ENCODE measurements at regions not wholly inside any gene's neighbourhood (a gene's known extent, or its start where the extent isn't known, plus 50 kb on each side); places are given as distances from the start of the nearest gene placed in this dataset.

DNA sequence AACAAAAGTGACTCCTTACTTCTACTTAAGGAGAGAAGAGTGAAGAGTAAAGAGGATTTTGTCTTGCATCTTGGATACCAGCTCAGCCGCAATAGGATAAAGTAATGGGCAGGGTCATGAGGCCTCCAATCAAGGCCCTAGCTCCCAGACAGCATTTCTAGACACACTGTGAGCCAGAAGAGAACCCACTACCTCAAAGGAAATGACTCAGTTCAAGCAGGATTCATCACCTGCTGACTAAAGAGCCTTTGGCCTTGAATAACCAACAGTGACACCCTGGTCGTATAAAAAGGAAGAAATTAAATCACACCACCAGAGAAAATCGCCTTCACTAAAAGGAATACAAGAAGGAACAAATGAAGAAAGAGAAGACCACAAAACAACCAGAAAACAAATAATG lies 416.1 kb downstream of the PCDH18 start:
- H3K27me3 Mint-ChIP-seq (ENCODE audit: unreplicated experiment), result no peaks in the 10 kb centered on the region
- no peak overlapping the region for H3K4me3 Mint-ChIP-seq (ENCODE audit: unreplicated experiment)
- H3K27ac Mint-ChIP-seq (ENCODE audit: unreplicated experiment), result no peak overlapping the region
- no peaks in the 10 kb centered on the region for H3K36me3 Mint-ChIP-seq (ENCODE audit: unreplicated experiment)
- no peak for DNase-seq
- no peaks in the 10 kb centered on the region for H3K9me3 Mint-ChIP-seq (ENCODE audit: unreplicated experiment)
- TF ChIP-seq, protein P1, sequence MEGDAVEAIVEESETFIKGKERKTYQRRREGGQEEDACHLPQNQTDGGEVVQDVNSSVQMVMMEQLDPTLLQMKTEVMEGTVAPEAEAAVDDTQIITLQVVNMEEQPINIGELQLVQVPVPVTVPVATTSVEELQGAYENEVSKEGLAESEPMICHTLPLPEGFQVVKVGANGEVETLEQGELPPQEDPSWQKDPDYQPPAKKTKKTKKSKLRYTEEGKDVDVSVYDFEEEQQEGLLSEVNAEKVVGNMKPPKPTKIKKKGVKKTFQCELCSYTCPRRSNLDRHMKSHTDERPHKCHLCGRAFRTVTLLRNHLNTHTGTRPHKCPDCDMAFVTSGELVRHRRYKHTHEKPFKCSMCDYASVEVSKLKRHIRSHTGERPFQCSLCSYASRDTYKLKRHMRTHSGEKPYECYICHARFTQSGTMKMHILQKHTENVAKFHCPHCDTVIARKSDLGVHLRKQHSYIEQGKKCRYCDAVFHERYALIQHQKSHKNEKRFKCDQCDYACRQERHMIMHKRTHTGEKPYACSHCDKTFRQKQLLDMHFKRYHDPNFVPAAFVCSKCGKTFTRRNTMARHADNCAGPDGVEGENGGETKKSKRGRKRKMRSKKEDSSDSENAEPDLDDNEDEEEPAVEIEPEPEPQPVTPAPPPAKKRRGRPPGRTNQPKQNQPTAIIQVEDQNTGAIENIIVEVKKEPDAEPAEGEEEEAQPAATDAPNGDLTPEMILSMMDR (IDR thresholded peaks at IDR 0.05; ENCODE audit: partially characterized antibody, unreplicated experiment), result no peak
- peaks cover 5% of the 10 kb centered on the region for H3K4me1 Mint-ChIP-seq (ENCODE audit: low read depth, unreplicated experiment)

DNA sequence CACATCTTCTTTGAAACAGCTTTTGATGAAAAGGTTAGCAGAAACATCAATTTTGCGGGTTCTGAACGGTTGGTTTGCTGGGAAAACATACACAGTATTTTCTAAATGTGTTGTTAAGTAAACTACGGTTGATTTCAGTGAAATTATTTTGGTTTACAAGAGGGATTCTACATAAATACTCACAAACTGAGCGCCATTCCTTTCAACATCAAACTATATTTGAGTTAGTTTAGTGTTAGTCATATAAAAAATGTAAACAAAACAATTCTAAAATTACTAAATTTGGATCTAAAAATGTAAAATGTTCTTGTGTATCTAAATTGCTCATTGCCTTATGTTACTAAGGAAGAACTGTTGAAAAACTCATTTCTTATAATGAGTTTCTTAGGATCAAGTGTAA lies 425.6 kb downstream of the PCDH18 start:
- TF ChIP-seq, protein P1 (IDR thresholded peaks at IDR 0.05; ENCODE audit: partially characterized antibody, unreplicated experiment), result no peak
- Mint-ChIP-seq H3K4me1 (ENCODE audit: low read depth, unreplicated experiment) (no peaks in the 10 kb centered on the region), H3K27me3 (ENCODE audit: unreplicated experiment) (no peaks in the 10 kb centered on the region), H3K9me3 (ENCODE audit: unreplicated experiment) (no peaks in the 10 kb centered on the region), H3K36me3 (ENCODE audit: unreplicated experiment) (no peaks in the 10 kb centered on the region), H3K27ac (ENCODE audit: unreplicated experiment) (no peak overlapping the region), H3K4me3 (ENCODE audit: unreplicated experiment) (no peak overlapping the region)
- no peak for DNase-seq

DNA sequence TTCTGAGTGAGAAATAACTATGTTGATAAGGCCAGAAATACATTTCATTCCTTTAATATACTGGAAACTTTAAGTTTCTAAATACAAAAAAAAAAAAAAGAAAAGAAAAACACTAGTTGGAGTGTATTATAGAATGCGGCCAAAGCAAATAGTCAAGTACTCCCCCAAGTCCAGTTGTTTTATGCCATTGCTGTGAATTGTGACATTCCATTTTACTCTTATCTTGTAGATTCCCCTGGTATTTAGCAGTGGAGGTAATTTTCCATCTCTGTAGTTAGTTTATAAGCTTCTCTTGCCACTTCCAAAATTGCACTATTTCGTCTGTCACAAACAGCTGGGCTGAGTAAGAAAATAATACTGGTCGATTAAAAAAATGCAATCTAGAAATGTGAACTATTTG lies 426.0 kb downstream of the PCDH18 start:
- TF ChIP-seq, protein P1 (IDR thresholded peaks at IDR 0.05; ENCODE audit: partially characterized antibody, unreplicated experiment), result no peak
- Mint-ChIP-seq H3K36me3 (ENCODE audit: unreplicated experiment) (no peaks in the 10 kb centered on the region), H3K27ac (ENCODE audit: unreplicated experiment) (no peak overlapping the region), H3K9me3 (ENCODE audit: unreplicated experiment) (no peaks in the 10 kb centered on the region), H3K4me1 (ENCODE audit: low read depth, unreplicated experiment) (no peaks in the 10 kb centered on the region), H3K27me3 (ENCODE audit: unreplicated experiment) (no peaks in the 10 kb centered on the region), H3K4me3 (ENCODE audit: unreplicated experiment) (no peak overlapping the region)
- no peak for DNase-seq

DNA sequence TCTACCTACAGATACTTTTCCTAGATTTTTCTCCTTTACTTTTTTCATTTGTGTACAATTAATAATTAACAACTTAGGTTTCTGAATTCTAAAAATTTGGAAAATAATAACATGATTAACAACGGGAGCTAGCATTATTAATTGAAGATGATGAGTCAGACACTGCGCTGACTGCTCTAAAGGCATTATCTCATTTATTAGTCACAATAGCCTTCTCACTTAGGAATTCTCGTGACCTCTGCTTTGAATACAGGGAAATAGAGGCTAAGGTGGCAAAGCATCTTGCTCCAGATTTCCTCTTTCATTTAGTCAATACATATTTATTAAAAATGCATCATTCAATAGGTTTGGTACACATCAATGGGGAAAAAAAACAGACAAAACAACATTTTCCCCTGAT lies 441.3 kb downstream of the PCDH18 start:
- Mint-ChIP-seq H3K27ac (ENCODE audit: unreplicated experiment) (no peak overlapping the region), H3K4me1 (ENCODE audit: low read depth, unreplicated experiment) (no peaks in the 10 kb centered on the region), H3K27me3 (ENCODE audit: unreplicated experiment) (no peaks in the 10 kb centered on the region), H3K9me3 (ENCODE audit: unreplicated experiment) (no peaks in the 10 kb centered on the region), H3K4me3 (ENCODE audit: unreplicated experiment) (no peak overlapping the region), H3K36me3 (ENCODE audit: unreplicated experiment) (no peaks in the 10 kb centered on the region)
- TF ChIP-seq, protein P1 (IDR thresholded peaks at IDR 0.05; ENCODE audit: partially characterized antibody, unreplicated experiment), result no peak
- no peak for DNase-seq

DNA sequence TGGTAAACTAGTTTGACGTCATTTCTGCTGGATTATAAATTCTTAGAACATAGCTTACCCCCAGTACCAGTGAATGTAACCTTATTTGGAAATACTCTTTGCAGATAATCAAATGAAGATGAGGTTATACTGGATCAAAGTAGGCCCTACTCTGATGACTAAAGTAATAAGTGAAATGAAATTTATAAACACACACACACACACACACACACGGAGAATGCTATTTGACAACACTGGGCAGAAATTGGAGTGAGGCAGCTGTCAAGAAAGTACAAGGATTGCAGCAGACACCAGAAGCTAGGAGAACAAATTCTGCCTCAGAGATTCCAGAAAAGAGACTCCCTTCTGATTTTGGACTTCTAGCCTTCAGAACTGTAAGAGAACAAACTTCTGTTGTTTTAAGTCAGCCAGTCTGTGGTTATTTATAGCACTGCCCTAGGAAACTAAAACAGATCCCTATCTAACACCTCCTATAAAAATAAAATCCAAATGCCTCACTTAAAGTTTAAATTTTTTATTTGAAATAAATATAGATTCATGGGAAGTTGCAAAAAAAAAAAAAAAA lies 448.6 kb downstream of the PCDH18 start:
- Mint-ChIP-seq H3K27ac (ENCODE audit: unreplicated experiment) (no peak overlapping the region), H3K36me3 (ENCODE audit: unreplicated experiment) (no peaks in the 10 kb centered on the region), H3K4me3 (ENCODE audit: unreplicated experiment) (no peak overlapping the region), H3K27me3 (ENCODE audit: unreplicated experiment) (peaks cover 2% of the 10 kb centered on the region), H3K9me3 (ENCODE audit: unreplicated experiment) (no peaks in the 10 kb centered on the region), H3K4me1 (ENCODE audit: low read depth, unreplicated experiment) (no peaks in the 10 kb centered on the region)
- TF ChIP-seq, protein P1 (IDR thresholded peaks at IDR 0.05; ENCODE audit: partially characterized antibody, unreplicated experiment), result no peak
- DNase-seq, result no peak

All from glutamatergic neuron (in vitro differentiated cells).